ENCODE measurements at regions not wholly inside any gene's neighbourhood (a gene's known extent, or its start where the extent isn't known, plus 50 kb on each side); places are given as distances from the start of the nearest gene placed in this dataset.

DNA sequence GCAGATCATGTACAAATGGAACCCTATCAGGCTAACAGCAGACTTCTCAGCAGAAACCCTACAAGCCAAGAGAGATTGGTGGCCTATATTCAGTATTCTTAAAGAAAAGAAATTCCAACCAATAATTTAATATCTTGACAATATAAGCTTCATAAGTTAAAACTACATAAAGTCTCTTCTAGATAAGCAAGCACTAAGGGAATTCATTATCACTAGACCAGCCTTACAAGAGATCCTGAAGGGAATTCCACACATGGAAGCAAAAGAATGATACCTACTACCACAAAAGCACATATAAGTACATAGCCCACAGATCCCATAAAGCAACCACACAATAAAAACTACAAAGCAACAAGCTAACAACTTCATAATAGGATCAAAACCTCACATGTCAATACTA, 60.4 kb upstream of the SCAF11 start:
- H3K27ac ChIP-seq = no peak overlapping the region
- no peak overlapping the region for H3K4me3 ChIP-seq
- H3K9ac ChIP-seq = no peak overlapping the region
- no peaks in the 10 kb centered on the region for H3K4me1 ChIP-seq
- H3K4me2 ChIP-seq = no peak overlapping the region
- H3K36me3 ChIP-seq = no peaks in the 10 kb centered on the region
- peaks cover 51% of the 10 kb centered on the region for H3K9me3 ChIP-seq
- H4K20me1 ChIP-seq = no peaks in the 10 kb centered on the region
- TF ChIP-seq Cebpa-rat (IDR thresholded peaks at IDR 0.05) = no peak
- H3K27me3 ChIP-seq = no peaks in the 10 kb centered on the region

DNA sequence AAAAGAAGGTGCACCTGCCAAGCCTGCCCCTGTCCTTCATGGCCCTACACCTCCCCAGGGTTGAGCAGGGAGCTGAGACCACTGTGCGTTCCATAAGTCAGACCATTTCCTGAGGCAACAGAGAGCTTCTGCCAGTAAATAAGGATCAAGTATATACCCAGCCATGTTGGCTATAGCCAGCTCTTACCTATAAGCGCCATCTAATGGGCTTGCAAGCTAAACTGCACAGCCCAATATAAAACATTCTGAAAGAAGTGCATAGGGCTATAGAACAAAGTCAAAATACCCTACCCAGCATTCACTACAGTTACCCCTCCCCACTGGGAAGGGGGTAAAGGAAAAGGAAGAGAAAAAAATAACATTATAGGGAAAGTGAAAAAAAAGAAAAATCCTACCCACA, 59.3 kb upstream of the SCAF11 start:
- Histone ChIP-seq H3K4me1 (no peaks in the 10 kb centered on the region), H3K4me3 (no peak overlapping the region), H3K36me3 (no peaks in the 10 kb centered on the region), H3K4me2 (no peak overlapping the region), H3K9ac (no peak overlapping the region), H3K9me3 (peaks cover 51% of the 10 kb centered on the region), H4K20me1 (no peaks in the 10 kb centered on the region), H3K27ac (no peak overlapping the region), H3K27me3 (no peaks in the 10 kb centered on the region)
- no peak for TF ChIP-seq Cebpa-rat (IDR thresholded peaks at IDR 0.05)

DNA sequence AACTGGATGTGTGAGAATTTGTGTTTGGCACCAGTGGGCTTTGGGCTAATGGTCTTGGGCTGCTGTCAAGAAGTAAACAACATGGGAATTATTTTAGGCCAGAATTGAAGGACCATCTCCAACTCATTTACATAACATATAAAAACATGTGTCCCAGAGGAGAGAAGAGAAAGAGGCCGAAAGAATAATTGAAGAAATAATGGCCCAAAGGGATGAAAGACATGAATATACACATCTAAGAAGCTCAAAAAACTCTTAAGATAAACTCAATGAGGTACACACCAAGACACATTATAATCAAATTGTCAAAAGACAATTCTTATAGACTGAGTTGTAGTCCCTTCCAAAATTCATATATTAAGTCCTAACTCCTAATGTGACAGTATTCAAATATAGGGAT, 56.1 kb upstream of the SCAF11 start:
- Histone ChIP-seq H3K9me3 (peaks cover 43% of the 10 kb centered on the region), H3K9ac (no peak overlapping the region), H3K4me2 (no peak overlapping the region), H4K20me1 (no peaks in the 10 kb centered on the region), H3K36me3 (no peaks in the 10 kb centered on the region), H3K27ac (no peak overlapping the region), H3K4me3 (no peak overlapping the region), H3K27me3 (no peaks in the 10 kb centered on the region), H3K4me1 (no peaks in the 10 kb centered on the region)
- TF ChIP-seq Cebpa-rat (IDR thresholded peaks at IDR 0.05) = no peak

DNA sequence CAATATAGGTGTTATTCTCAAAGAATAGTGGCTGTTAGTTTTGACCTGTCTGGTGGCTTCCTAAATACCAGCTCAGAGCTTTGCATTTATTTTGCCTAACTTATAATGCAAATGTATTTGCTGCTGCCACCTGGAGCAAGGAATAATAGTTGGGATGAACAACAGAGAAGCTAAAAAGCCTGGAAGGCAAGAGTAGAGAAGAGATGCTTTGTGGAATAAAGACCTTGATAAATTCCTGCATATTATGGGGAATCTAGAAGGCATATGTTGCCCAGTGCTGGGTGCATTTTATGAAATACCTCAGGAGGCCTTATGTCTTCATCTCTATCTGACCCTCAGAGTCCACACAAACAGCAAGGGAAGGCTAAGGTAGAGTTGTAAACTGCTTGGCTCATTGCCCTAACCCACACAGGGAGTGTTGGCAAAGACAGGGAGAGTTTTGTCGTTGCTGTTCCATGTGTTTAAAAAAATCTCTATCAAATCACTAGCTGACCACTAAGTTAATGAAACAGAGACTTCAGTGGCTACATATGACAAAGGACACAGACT, 53.7 kb upstream of the SCAF11 start:
- no peaks in the 10 kb centered on the region for H3K36me3 ChIP-seq
- peaks cover 20% of the 10 kb centered on the region for H3K9me3 ChIP-seq
- no peak overlapping the region for H3K27ac ChIP-seq
- no peaks in the 10 kb centered on the region for H4K20me1 ChIP-seq
- no peaks in the 10 kb centered on the region for H3K4me1 ChIP-seq
- H3K27me3 ChIP-seq = no peaks in the 10 kb centered on the region
- H3K9ac ChIP-seq = no peak overlapping the region
- no peak for TF ChIP-seq Cebpa-rat (IDR thresholded peaks at IDR 0.05)
- no peak overlapping the region for H3K4me3 ChIP-seq
- no peak overlapping the region for H3K4me2 ChIP-seq

All from BLaER1 (cell line).